Stimulated activated CD8-positive, alpha-beta memory T cell treated with anti-CD3 and anti-CD28 coated beads, Interleukin-4, amount 100 ng/mL, for 24 hours (primary cell): ENCODE measurements at regions not wholly inside any gene's neighbourhood (a gene's known extent, or its start where the extent isn't known, plus 50 kb on each side); places are given as distances from the start of the nearest gene placed in this dataset.
"Not testable (repeated sequence)": the region's sequence is repeated elsewhere in the genome, so short reads cannot be mapped to it uniquely, and the experiment has no call there.

ENCODE experiments used
- DNase-seq: peaks from one replicate; pipeline ENCODE4 v3.0.0-alpha.2; 2020; ENCODE audit warnings: low read depth

GRCh38 chr2:204361738-204362137, 183.5 kb upstream of the PARD3B start:
- no peak for DNase-seq

GRCh38 chr2:204362581-204362980, 182.7 kb upstream of the PARD3B start:
- no peak for DNase-seq

GRCh38 chr2:204363513-204363912, 181.8 kb upstream of the PARD3B start:
- no peak for DNase-seq

- no peak for DNase-seq
Observed at GRCh38 chr2:204364860-204365535, 180.3 kb upstream of the PARD3B start.

- DNase-seq, result no peak
Observed at GRCh38 chr2:204365811-204366210, 179.5 kb upstream of the PARD3B start.

- DNase-seq, result no peak
Observed at GRCh38 chr2:204367466-204367865, 177.8 kb upstream of the PARD3B start.

GRCh38 chr2:204370172-204370718, 175.0 kb upstream of the PARD3B start:
- no peak for DNase-seq

- DNase-seq, result no peak
Observed at GRCh38 chr2:204373942-204374341, 171.3 kb upstream of the PARD3B start.

- DNase-seq, result no peak
Observed at GRCh38 chr2:204380141-204380881, 165.0 kb upstream of the PARD3B start.

GRCh38 chr2:204386668-204387067, 158.6 kb upstream of the PARD3B start:
- no peak for DNase-seq

- no peak for DNase-seq
Observed at GRCh38 chr2:204389120-204389519, 156.2 kb upstream of the PARD3B start.

- no peak for DNase-seq
Observed at GRCh38 chr2:204389856-204390255, 155.4 kb upstream of the PARD3B start.

GRCh38 chr2:204395539-204395938, 149.7 kb upstream of the PARD3B start:
- DNase-seq, result no peak

- no peak for DNase-seq
Observed at GRCh38 chr2:204401114-204401513, 144.2 kb upstream of the PARD3B start.

- DNase-seq, result no peak
Observed at GRCh38 chr2:204407204-204408014, 137.9 kb upstream of the PARD3B start.

GRCh38 chr2:204412782-204413181, 132.5 kb upstream of the PARD3B start:
- DNase-seq, result not testable (repeated sequence)

GRCh38 chr2:204415406-204416181, 129.7 kb upstream of the PARD3B start:
- DNase-seq, result no peak

- DNase-seq, result no peak
Observed at GRCh38 chr2:204416236-204416635, 129.0 kb upstream of the PARD3B start.

GRCh38 chr2:204425821-204426220, 119.5 kb upstream of the PARD3B start:
- no peak for DNase-seq

GRCh38 chr2:204428675-204429074, 116.6 kb upstream of the PARD3B start:
- DNase-seq, result no peak

GRCh38 chr2:204431529-204431928, 113.7 kb upstream of the PARD3B start:
- DNase-seq, result no peak

GRCh38 chr2:204432196-204432595, 113.1 kb upstream of the PARD3B start:
- DNase-seq, result no peak
